Liver (tissue), 7 donors: ENCODE measurements at regions not wholly inside any gene's neighbourhood (a gene's known extent, or its start where the extent isn't known, plus 50 kb on each side); places are given as distances from the start of the nearest gene placed in this dataset.

Experiments
- DNase-seq: peaks from one replicate; pipeline ENCODE4 v3.0.0-alpha.2; 2017; ENCODE audit warnings: low spot score
- H3K27ac ChIP-seq, 2 donors: one replicate each; pipeline ENCODE4 v1.7.0; 2013; ENCODE audit warnings: inconsistent platforms in 2 of 2, low read length in 2 of 2, control low read depth in 1 of 2, low read depth in 1 of 2, mild to moderate bottlenecking in 1 of 2
- H3K27me3 ChIP-seq, 4 donors: one replicate each; pipeline versions ENCODE4 v1.6.1 to v1.7.0; 2013; ENCODE audit warnings: low read length in 3 of 4, inconsistent platforms in 1 of 4, mild to moderate bottlenecking in 1 of 4, moderate library complexity in 1 of 4; ENCODE audit not compliant: control insufficient read depth in 4 of 4, insufficient read depth in 4 of 4
- H3K36me3 ChIP-seq, 4 donors: one replicate each; pipeline versions ENCODE4 v1.6.1 to v1.7.0; 2013; ENCODE audit warnings: low read length in 3 of 4, mild to moderate bottlenecking in 3 of 4, low read depth in 1 of 4, moderate library complexity in 1 of 4; ENCODE audit not compliant: control insufficient read depth in 4 of 4, insufficient read depth in 3 of 4
- H3K4me1 ChIP-seq, 4 donors: one replicate each; pipeline versions ENCODE4 v1.6.1 to v1.7.0; 2013; ENCODE audit warnings: low read length in 3 of 4, mild to moderate bottlenecking in 3 of 4, moderate library complexity in 1 of 4; ENCODE audit not compliant: control insufficient read depth in 4 of 4, insufficient read depth in 4 of 4
- H3K4me3 ChIP-seq, 3 donors: one replicate each; pipeline versions ENCODE4 v1.6.1 to v1.7.0; 2013; ENCODE audit warnings: low read length in 3 of 3, control low read depth in 1 of 3, low read depth in 1 of 3, mild to moderate bottlenecking in 1 of 3
- H3K9ac ChIP-seq, 2 donors: one replicate each; pipeline ENCODE4 v1.7.0; 2013; ENCODE audit warnings: low read length in 2 of 2, mild to moderate bottlenecking in 2 of 2, moderate library complexity in 2 of 2, control low read depth in 1 of 2, low read depth in 1 of 2
- H3K9me3 ChIP-seq, 4 donors: one replicate each; pipeline versions ENCODE4 v1.6.1 to v1.7.0; 2013; ENCODE audit warnings: low read length in 3 of 4; ENCODE audit not compliant: control insufficient read depth in 4 of 4
- EGR1 ChIP-seq, 2 donors: IDR thresholded peaks; 2 replicates each; pipeline ENCODE4 v1.6.1; 2016 to 2018; ENCODE audit warnings: antibody characterized with exemption in 2 of 2, low read depth in 2 of 2
- FOXA2 ChIP-seq: IDR thresholded peaks from 2 replicates; pipeline ENCODE4 v1.6.1; 2016; ENCODE audit warnings: antibody characterized with exemption
- GABPA ChIP-seq, 2 donors: IDR thresholded peaks in 1 of 2; conservative IDR thresholded peaks in 1 of 2; 2 replicates each; pipeline ENCODE4 v1.6.1; 2016; ENCODE audit warnings: antibody characterized with exemption in 2 of 2, mild to moderate bottlenecking in 1 of 2, moderate library complexity in 1 of 2
- HNF4A ChIP-seq, 2 donors: conservative IDR thresholded peaks; 2 replicates each; pipeline ENCODE4 v1.6.1; 2016; ENCODE audit warnings: antibody characterized with exemption in 2 of 2, mild to moderate bottlenecking in 2 of 2
- HNF4G ChIP-seq: IDR thresholded peaks from 2 replicates; pipeline ENCODE4 v1.6.1; 2016; ENCODE audit warnings: antibody characterized with exemption
- JUND ChIP-seq, 2 donors: IDR thresholded peaks; 2 replicates each; pipeline ENCODE4 v1.6.1; 2016; ENCODE audit warnings: antibody characterized with exemption in 2 of 2
- RAD21 ChIP-seq, 2 donors: IDR thresholded peaks; 2 replicates each; pipeline ENCODE4 v1.6.1; 2016; ENCODE audit warnings: antibody characterized with exemption in 2 of 2, mild to moderate bottlenecking in 2 of 2
- RXRA ChIP-seq, 2 donors: IDR thresholded peaks; 2 replicates each; pipeline ENCODE4 v1.6.1; 2017 to 2018; ENCODE audit warnings: antibody characterized with exemption in 2 of 2, mild to moderate bottlenecking in 1 of 2
- TAF1 ChIP-seq: conservative IDR thresholded peaks from 2 replicates; pipeline ENCODE4 v1.6.1; 2016; ENCODE audit warnings: antibody characterized with exemption, mild to moderate bottlenecking
- YY1 ChIP-seq: IDR thresholded peaks from 2 replicates; pipeline ENCODE4 v1.6.1; 2016; ENCODE audit warnings: antibody characterized with exemption, mild to moderate bottlenecking
- WGBS: extraction: QIAGEN DNeasy Blood & Tissue Kit; methylation state at CpG from one replicate; pipeline ENCODE4 v1.1.7; 2013; 5-methylcytosine and 5-hydroxymethylcytosine counted together
- TF ChIP-seq, protein P1 (sequence below): IDR thresholded peaks from 2 replicates; pipeline ENCODE4 v1.6.1; 2016; ENCODE audit warnings: antibody characterized with exemption
- TF ChIP-seq, protein P2 (sequence below): IDR thresholded peaks from 2 replicates; pipeline ENCODE4 v1.6.1; 2016; ENCODE audit warnings: antibody characterized with exemption, mild to moderate bottlenecking
- TF ChIP-seq, protein P3 (sequence below): IDR thresholded peaks from 2 replicates; pipeline ENCODE4 v1.6.1; 2016; ENCODE audit warnings: antibody characterized with exemption
- TF ChIP-seq, protein P4 (sequence below): IDR thresholded peaks from 2 replicates; pipeline ENCODE4 v1.6.1; 2016; ENCODE audit warnings: antibody characterized with exemption
- donor health status: healthy.
- donor health status: healthy.
- donor health status: healthy.
- donor health status: healthy.

DNA sequence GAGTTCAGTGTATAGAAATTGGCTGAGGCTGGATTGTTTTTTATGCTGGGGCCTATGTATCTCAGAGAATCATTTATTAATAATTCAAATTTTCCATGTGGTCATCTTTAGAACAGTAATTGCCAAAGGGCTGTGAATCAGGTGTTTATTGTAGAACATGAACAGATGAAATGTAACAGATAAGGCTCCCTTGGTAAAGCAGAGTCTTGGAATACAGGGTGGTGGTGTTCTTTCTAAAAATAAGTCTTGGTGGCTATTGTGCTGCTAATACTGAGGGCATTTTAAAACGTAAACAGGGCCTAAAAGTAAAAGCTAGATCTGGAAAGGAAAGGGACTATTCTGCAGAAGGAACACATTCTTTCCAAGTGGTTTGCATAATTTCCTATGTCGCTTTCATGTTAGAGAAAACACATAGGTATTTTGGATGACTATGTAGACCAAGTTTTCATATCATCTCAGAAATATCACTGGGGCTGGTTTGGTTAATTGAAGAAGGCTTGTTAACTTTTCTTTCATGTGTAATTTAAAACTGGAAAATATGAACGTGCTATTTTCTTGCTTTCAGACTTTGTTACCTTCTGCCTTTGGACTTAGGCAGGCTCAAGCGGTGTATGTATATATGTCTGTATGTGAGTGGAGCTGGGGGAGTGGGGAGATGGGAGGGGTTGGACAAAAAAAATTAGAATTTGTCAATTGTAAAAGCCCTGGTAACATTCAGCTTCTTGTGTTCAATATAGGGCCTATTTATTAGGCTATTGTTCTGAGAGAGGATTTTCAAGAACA lies 119.9 kb upstream of the ANKRD55 start:
- Histone ChIP-seq H3K27ac (no peak overlapping the region), H3K4me1 (peaks cover 0 to 2% (median under 1%) of the 10 kb centered on the region in 4 donors), H3K4me3 (no peak overlapping the region), H3K36me3 (no peaks in the 10 kb centered on the region), H3K27me3 (no peaks in the 10 kb centered on the region), H3K9me3 (no peaks in the 10 kb centered on the region), H3K9ac (no peak overlapping the region)
- WGBS = 87% methylated on average over 4 of the region's 4 CpGs
- DNase-seq = no peak
- TF ChIP-seq, protein P1, sequence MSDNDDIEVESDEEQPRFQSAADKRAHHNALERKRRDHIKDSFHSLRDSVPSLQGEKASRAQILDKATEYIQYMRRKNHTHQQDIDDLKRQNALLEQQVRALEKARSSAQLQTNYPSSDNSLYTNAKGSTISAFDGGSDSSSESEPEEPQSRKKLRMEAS = no peak
- TF ChIP-seq HNF4G = no peak
- no peak for TF ChIP-seq RXRA (IDR thresholded peaks at IDR 0.05)
- TF ChIP-seq, protein P2, sequence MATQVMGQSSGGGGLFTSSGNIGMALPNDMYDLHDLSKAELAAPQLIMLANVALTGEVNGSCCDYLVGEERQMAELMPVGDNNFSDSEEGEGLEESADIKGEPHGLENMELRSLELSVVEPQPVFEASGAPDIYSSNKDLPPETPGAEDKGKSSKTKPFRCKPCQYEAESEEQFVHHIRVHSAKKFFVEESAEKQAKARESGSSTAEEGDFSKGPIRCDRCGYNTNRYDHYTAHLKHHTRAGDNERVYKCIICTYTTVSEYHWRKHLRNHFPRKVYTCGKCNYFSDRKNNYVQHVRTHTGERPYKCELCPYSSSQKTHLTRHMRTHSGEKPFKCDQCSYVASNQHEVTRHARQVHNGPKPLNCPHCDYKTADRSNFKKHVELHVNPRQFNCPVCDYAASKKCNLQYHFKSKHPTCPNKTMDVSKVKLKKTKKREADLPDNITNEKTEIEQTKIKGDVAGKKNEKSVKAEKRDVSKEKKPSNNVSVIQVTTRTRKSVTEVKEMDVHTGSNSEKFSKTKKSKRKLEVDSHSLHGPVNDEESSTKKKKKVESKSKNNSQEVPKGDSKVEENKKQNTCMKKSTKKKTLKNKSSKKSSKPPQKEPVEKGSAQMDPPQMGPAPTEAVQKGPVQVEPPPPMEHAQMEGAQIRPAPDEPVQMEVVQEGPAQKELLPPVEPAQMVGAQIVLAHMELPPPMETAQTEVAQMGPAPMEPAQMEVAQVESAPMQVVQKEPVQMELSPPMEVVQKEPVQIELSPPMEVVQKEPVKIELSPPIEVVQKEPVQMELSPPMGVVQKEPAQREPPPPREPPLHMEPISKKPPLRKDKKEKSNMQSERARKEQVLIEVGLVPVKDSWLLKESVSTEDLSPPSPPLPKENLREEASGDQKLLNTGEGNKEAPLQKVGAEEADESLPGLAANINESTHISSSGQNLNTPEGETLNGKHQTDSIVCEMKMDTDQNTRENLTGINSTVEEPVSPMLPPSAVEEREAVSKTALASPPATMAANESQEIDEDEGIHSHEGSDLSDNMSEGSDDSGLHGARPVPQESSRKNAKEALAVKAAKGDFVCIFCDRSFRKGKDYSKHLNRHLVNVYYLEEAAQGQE = no peak
- TF ChIP-seq RAD21 (IDR thresholded peaks at IDR 0.05) = no peak
- TF ChIP-seq EGR1 (IDR thresholded peaks at IDR 0.05; ENCODE audit: low read depth in 2 of 2) = no peak
- no peak for TF ChIP-seq HNF4A (conservative IDR thresholded peaks at IDR 0.05)
- no peak for TF ChIP-seq JUND (IDR thresholded peaks at IDR 0.05)
- no peak for TF ChIP-seq FOXA2
- TF ChIP-seq GABPA (IDR thresholded peaks at IDR 0.05 in 1 of 2, conservative IDR thresholded peaks at IDR 0.05 in 1 of 2) = no peak
- TF ChIP-seq, protein P3, sequence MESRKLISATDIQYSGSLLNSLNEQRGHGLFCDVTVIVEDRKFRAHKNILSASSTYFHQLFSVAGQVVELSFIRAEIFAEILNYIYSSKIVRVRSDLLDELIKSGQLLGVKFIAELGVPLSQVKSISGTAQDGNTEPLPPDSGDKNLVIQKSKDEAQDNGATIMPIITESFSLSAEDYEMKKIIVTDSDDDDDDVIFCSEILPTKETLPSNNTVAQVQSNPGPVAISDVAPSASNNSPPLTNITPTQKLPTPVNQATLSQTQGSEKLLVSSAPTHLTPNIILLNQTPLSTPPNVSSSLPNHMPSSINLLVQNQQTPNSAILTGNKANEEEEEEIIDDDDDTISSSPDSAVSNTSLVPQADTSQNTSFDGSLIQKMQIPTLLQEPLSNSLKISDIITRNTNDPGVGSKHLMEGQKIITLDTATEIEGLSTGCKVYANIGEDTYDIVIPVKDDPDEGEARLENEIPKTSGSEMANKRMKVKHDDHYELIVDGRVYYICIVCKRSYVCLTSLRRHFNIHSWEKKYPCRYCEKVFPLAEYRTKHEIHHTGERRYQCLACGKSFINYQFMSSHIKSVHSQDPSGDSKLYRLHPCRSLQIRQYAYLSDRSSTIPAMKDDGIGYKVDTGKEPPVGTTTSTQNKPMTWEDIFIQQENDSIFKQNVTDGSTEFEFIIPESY = no peak
- no peak for TF ChIP-seq TAF1

DNA sequence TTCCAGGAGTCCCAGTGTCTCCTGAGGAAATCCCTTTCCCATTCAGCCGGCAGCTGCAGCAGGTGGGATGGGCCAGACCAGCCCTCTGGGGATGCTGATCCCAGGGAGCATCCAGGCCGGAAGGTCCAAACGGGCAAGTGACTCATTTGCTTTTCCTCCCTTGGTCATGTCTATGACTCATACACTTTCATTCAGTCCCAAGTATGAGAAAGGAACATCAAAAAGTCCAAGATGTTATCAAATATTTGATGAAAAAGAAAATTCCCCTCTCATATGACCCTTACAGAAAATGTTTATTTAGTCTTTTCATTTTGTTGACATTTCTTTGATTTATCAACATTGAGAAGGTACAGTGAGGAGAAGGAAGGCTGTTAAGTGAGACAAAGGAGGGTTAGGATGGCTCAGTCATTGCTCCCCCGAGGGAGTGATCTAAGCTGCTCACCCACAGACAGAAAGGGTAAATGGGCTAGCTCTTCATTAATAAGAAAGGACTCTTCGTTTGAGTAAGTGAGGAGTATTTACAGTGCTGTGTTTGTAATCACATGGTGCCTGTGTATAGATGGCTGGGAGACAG lies 117.6 kb upstream of the ANKRD55 start:
- Histone ChIP-seq H3K4me1 (no peaks in the 10 kb centered on the region), H3K27me3 (no peaks in the 10 kb centered on the region), H3K36me3 (no peaks in the 10 kb centered on the region), H3K9ac (no peak overlapping the region), H3K9me3 (no peaks in the 10 kb centered on the region), H3K27ac (no peak overlapping the region), H3K4me3 (no peak overlapping the region)
- TF ChIP-seq, protein P4, sequence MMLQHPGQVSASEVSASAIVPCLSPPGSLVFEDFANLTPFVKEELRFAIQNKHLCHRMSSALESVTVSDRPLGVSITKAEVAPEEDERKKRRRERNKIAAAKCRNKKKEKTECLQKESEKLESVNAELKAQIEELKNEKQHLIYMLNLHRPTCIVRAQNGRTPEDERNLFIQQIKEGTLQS = no peak
- peak; percentile 56 to 78 for TF ChIP-seq JUND (IDR thresholded peaks at IDR 0.05)
- no peak for TF ChIP-seq HNF4G
- TF ChIP-seq TAF1 = no peak
- TF ChIP-seq GABPA (IDR thresholded peaks at IDR 0.05 in 1 of 2, conservative IDR thresholded peaks at IDR 0.05 in 1 of 2) = no peak
- no peak for TF ChIP-seq EGR1 (IDR thresholded peaks at IDR 0.05; ENCODE audit: low read depth in 2 of 2)
- TF ChIP-seq YY1 = no peak
- WGBS = 50% methylated on average over 5 of the region's 5 CpGs
- no peak for DNase-seq
